HG03064 (cell line): ENCODE measurements at regions not wholly inside any gene's neighbourhood (a gene's known extent, or its start where the extent isn't known, plus 50 kb on each side); places are given as distances from the start of the nearest gene placed in this dataset.
A peak's percentile ranks its signal among the peaks of the same experiment; 100 is the strongest.

Experiments used
- ATAC-seq: cut with Tn5 transposase; IDR thresholded peaks from one replicate; pipeline ENCODE4 v1.9.1; 2021; ENCODE audit warnings: low read depth; ENCODE audit not compliant: unreplicated experiment

- no peak for ATAC-seq
Measured at GRCh38 chr12:127052511-127053232, 1214.3 kb upstream of the TMEM132C start.

GRCh38 chr12:127054531-127054930, 1212.4 kb upstream of the TMEM132C start:
- ATAC-seq: no peak

- ATAC-seq: no peak
Measured at GRCh38 chr12:127060310-127060847, 1206.6 kb upstream of the TMEM132C start.

- ATAC-seq: no peak
Measured at GRCh38 chr12:127060933-127061332, 1206.0 kb upstream of the TMEM132C start.

- ATAC-seq: no peak
Measured at GRCh38 chr12:127063339-127064072, 1203.5 kb upstream of the TMEM132C start.

GRCh38 chr12:127064207-127064606, 1202.8 kb upstream of the TMEM132C start:
- no peak for ATAC-seq

GRCh38 chr12:127065595-127065994, 1201.4 kb upstream of the TMEM132C start:
- no peak for ATAC-seq

- no peak for ATAC-seq
Measured at GRCh38 chr12:127070515-127071157, 1196.3 kb upstream of the TMEM132C start.

GRCh38 chr12:127074161-127074560, 1192.8 kb upstream of the TMEM132C start:
- no peak for ATAC-seq

GRCh38 chr12:127075981-127076380, 1191.0 kb upstream of the TMEM132C start:
- no peak for ATAC-seq

GRCh38 chr12:127077262-127078045, 1189.5 kb upstream of the TMEM132C start:
- ATAC-seq: no peak

- ATAC-seq: no peak
Measured at GRCh38 chr12:127078577-127079350, 1188.2 kb upstream of the TMEM132C start.

- ATAC-seq: no peak
Measured at GRCh38 chr12:127079636-127080035, 1187.3 kb upstream of the TMEM132C start.

GRCh38 chr12:127081058-127081457, 1185.9 kb upstream of the TMEM132C start:
- ATAC-seq: no peak

GRCh38 chr12:127083008-127083949, 1183.7 kb upstream of the TMEM132C start:
- ATAC-seq: peak; percentile 93

GRCh38 chr12:127101076-127101475, 1165.9 kb upstream of the TMEM132C start:
- ATAC-seq: no peak

GRCh38 chr12:127106041-127106440, 1160.9 kb upstream of the TMEM132C start:
- ATAC-seq: no peak

GRCh38 chr12:127106697-127107096, 1160.3 kb upstream of the TMEM132C start:
- no peak for ATAC-seq

GRCh38 chr12:127107744-127108143, 1159.2 kb upstream of the TMEM132C start:
- no peak for ATAC-seq
